Fibroblast of lung (primary cell): ENCODE measurements at regions not wholly inside any gene's neighbourhood (a gene's known extent, or its start where the extent isn't known, plus 50 kb on each side); places are given as distances from the start of the nearest gene placed in this dataset.

Experiments used
- CTCF ChIP-seq, 2 donors: IDR thresholded peaks in 1 of 2; conservative IDR thresholded peaks in 1 of 2; 1 replicate in 1 of 2; 2 replicates in 1 of 2; pipeline ENCODE4 v1.5.1; 2011 to 2012; ENCODE audit warnings: low read length in 2 of 2, control low read depth in 1 of 2, inconsistent platforms in 1 of 2, low read depth in 1 of 2, mild to moderate bottlenecking in 1 of 2
- EZH2 ChIP-seq: IDR thresholded peaks from 2 replicates; pipeline ENCODE4 v1.5.1; 2012; ENCODE audit warnings: low read length, control low read depth, mild to moderate bottlenecking; ENCODE audit errors: missing control alignments

GRCh38 chr6:6402591-6402990, 82.1 kb upstream of the F13A1 start:
- TF ChIP-seq CTCF (conservative IDR thresholded peaks at IDR 0.05 in 1 of 2, IDR thresholded peaks at IDR 0.05 in 1 of 2; ENCODE audit: low read depth in 1 of 2, low read length in 2 of 2) (no peak), EZH2 (no peak)
